GM19351 (cell line): ENCODE measurements at regions not wholly inside any gene's neighbourhood (a gene's known extent, or its start where the extent isn't known, plus 50 kb on each side); places are given as distances from the start of the nearest gene placed in this dataset.

Source experiments
- ATAC-seq: cut with Tn5 transposase; IDR thresholded peaks from one replicate; pipeline ENCODE4 v1.9.1; 2021; ENCODE audit warnings: mild to moderate bottlenecking, moderate library complexity; ENCODE audit not compliant: unreplicated experiment

- no peak for ATAC-seq
Observed at GRCh38 chr18:65326805-65327204, 424.0 kb upstream of the CDH7 start.

- no peak for ATAC-seq
Observed at GRCh38 chr18:65322895-65323294, 427.9 kb upstream of the CDH7 start.

GRCh38 chr18:65298422-65298821 lies 452.4 kb upstream of the CDH7 start:
- ATAC-seq: no peak

- no peak for ATAC-seq
Observed at GRCh38 chr18:65288908-65289307, 461.9 kb upstream of the CDH7 start.

- ATAC-seq: no peak
Observed at GRCh38 chr18:65287652-65288051, 463.2 kb upstream of the CDH7 start.

GRCh38 chr18:65282096-65282495 lies 468.7 kb upstream of the CDH7 start:
- ATAC-seq: no peak

GRCh38 chr18:65279668-65280305 lies 471.0 kb upstream of the CDH7 start:
- ATAC-seq: no peak

GRCh38 chr18:65278939-65279667 lies 471.7 kb upstream of the CDH7 start:
- no peak for ATAC-seq

GRCh38 chr18:65269375-65269774 lies 481.4 kb upstream of the CDH7 start:
- ATAC-seq: no peak

- no peak for ATAC-seq
Observed at GRCh38 chr18:65265761-65266160, 485.1 kb upstream of the CDH7 start.

- ATAC-seq: no peak
Observed at GRCh38 chr18:65260030-65260429, 490.8 kb upstream of the CDH7 start.

GRCh38 chr18:65259403-65259802 lies 491.4 kb upstream of the CDH7 start:
- no peak for ATAC-seq

- ATAC-seq: no peak
Observed at GRCh38 chr18:65257149-65257548, 493.7 kb upstream of the CDH7 start.

- ATAC-seq: no peak
Observed at GRCh38 chr18:65255417-65255816, 495.4 kb upstream of the CDH7 start.

GRCh38 chr18:65239787-65240186 lies 511.0 kb upstream of the CDH7 start:
- ATAC-seq: no peak

- no peak for ATAC-seq
Observed at GRCh38 chr18:65235966-65236624, 514.7 kb upstream of the CDH7 start.

- no peak for ATAC-seq
Observed at GRCh38 chr18:65230311-65230710, 520.5 kb upstream of the CDH7 start.

GRCh38 chr18:65227970-65228369 lies 522.8 kb upstream of the CDH7 start:
- no peak for ATAC-seq

GRCh38 chr18:65221736-65222135 lies 529.1 kb upstream of the CDH7 start:
- ATAC-seq: no peak

GRCh38 chr18:65221115-65221514 lies 529.7 kb upstream of the CDH7 start:
- no peak for ATAC-seq

- ATAC-seq: no peak
Observed at GRCh38 chr18:65215865-65216466, 534.8 kb upstream of the CDH7 start.

- no peak for ATAC-seq
Observed at GRCh38 chr18:65214456-65214855, 536.4 kb upstream of the CDH7 start.
